ENCODE measurements at regions not wholly inside any gene's neighbourhood (a gene's known extent, or its start where the extent isn't known, plus 50 kb on each side); places are given as distances from the start of the nearest gene placed in this dataset.

DNA sequence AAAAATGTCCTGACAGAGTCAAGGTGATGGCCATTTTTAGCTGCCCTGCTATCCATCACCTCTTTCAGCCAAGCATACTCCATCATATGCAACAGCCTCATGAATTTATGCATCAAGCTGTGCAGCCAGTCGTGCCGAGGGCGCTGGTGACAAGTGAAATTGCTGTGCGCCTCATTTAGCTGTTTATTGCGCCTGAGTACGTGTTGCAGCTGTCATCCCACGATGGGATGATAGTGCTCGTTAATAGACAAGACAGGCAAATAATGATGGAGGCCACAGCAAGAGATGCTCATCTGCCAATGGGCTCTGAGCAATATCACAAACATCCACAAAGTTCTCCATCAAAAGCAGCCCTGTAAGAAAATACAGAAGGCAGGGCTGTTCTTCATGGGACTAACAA, 562.3 kb upstream of the POU3F2 start:
- Histone ChIP-seq H3K27me3 (ENCODE audit: insufficient read depth) (no peaks in the 10 kb centered on the region), H3K36me3 (replicated peaks in 1 of 2; ENCODE audit: control insufficient read depth in 1 of 2, insufficient read depth in 2 of 2, low read length in 1 of 2) (no peaks in the 10 kb centered on the region), H4K20me1 (ENCODE audit: insufficient read depth) (no peaks in the 10 kb centered on the region), H3K79me2 (ENCODE audit: insufficient read depth) (no peaks in the 10 kb centered on the region), H3K9me3 (no peaks in the 10 kb centered on the region), H3K9ac (no peak overlapping the region), H3K4me1 (ENCODE audit: control insufficient read depth in 1 of 2, insufficient read depth in 2 of 2, low read depth in 1 of 2, low read length in 1 of 2) (no peaks in the 10 kb centered on the region; a peak in 1 of 4 replicates), H3K4me3 (ENCODE audit: low read depth in 2 of 2, low read length in 1 of 2) (no peak overlapping the region), H3K9me2 (no peaks in the 10 kb centered on the region), H3F3A (replicated peaks; ENCODE audit: insufficient read depth) (no peaks in the 10 kb centered on the region), H3K27ac (ENCODE audit: low read depth in 2 of 2, low read length in 1 of 2) (no peak overlapping the region), H3K4me2 (no peak overlapping the region), H2AFZ (ENCODE audit: low read depth) (no peak overlapping the region)
- no peak for DNase-seq
- ChIA-PET CTCF (no interaction called here), POLR2A (no interaction called here)
- TF ChIP-seq, protein P1, sequence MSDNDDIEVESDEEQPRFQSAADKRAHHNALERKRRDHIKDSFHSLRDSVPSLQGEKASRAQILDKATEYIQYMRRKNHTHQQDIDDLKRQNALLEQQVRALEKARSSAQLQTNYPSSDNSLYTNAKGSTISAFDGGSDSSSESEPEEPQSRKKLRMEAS (IDR thresholded peaks at IDR 0.05; ENCODE audit: low read depth) = no peak
- no peak for TF ChIP-seq FOXJ3 (CRISPR knock-in tag; IDR thresholded peaks at IDR 0.05)
- TF ChIP-seq POLR2AphosphoS5 (IDR thresholded peaks at IDR 0.05; ENCODE audit: low read depth, low read length) = no peak
- no peak for TF ChIP-seq YY1 (IDR thresholded peaks at IDR 0.05; ENCODE audit: low read depth)
- TF ChIP-seq RXRA (IDR thresholded peaks at IDR 0.05; ENCODE audit: borderline replicate concordance, low read depth) = no peak
- TF ChIP-seq RFX5 (IDR thresholded peaks at IDR 0.05; ENCODE audit: low read length) = no peak
- TF ChIP-seq SIN3A (IDR thresholded peaks at IDR 0.05; ENCODE audit: borderline replicate concordance, low read depth, low read length) = no peak
- no peak for TF ChIP-seq GATA2 (CRISPR knock-in tag; IDR thresholded peaks at IDR 0.05)
- no peak for TF ChIP-seq NFIC (IDR thresholded peaks at IDR 0.05; ENCODE audit: borderline replicate concordance)
- no peak for TF ChIP-seq NRF1 (IDR thresholded peaks at IDR 0.05; ENCODE audit: low read depth, low read length)
- WGBS (ENCODE audit: low lambda C conversion rate) = 56% methylated on average over 8 of the region's 8 CpGs

DNA sequence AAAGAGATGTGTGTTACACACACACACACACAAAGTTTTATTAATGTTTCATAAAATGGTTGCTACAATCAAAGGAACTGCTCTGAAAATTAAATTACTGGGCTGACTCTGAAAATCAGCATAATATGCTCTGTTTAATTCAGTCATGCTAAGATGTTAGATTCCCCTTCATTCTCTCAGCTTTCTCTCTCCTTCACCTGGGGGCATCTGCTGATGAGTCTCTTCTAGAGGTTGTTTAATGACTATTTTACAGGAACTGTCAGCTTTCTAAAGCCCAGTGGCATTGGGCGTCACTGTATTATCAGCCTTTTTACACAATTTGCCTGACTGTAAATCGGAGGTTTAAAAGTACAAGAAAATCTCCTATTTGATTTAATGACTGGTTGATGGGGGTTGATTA, 559.7 kb upstream of the POU3F2 start:
- ChIA-PET POLR2A (no interaction called here), CTCF (no interaction called here)
- H3K9me3 ChIP-seq = no peaks in the 10 kb centered on the region
- peak; percentile 3 for DNase-seq
- H4K20me1 ChIP-seq (ENCODE audit: insufficient read depth) = no peaks in the 10 kb centered on the region
- no peaks in the 10 kb centered on the region for H3K27me3 ChIP-seq (ENCODE audit: insufficient read depth)
- 15% methylated on average over 2 of the region's 2 CpGs for WGBS (ENCODE audit: low lambda C conversion rate)
- no peak overlapping the region for H2AFZ ChIP-seq (ENCODE audit: low read depth)
- no peaks in the 10 kb centered on the region for H3F3A ChIP-seq (replicated peaks; ENCODE audit: insufficient read depth)
- no peaks in the 10 kb centered on the region for H3K79me2 ChIP-seq (ENCODE audit: insufficient read depth)
- no peak overlapping the region for H3K27ac ChIP-seq (ENCODE audit: low read depth in 2 of 2, low read length in 1 of 2)
- H3K4me3 ChIP-seq (ENCODE audit: low read depth in 2 of 2, low read length in 1 of 2) = no peak overlapping the region
- H3K9me2 ChIP-seq = no peaks in the 10 kb centered on the region
- H3K4me1 ChIP-seq (ENCODE audit: control insufficient read depth in 1 of 2, insufficient read depth in 2 of 2, low read depth in 1 of 2, low read length in 1 of 2) = no peaks in the 10 kb centered on the region; a peak in 1 of 4 replicates
- no peaks in the 10 kb centered on the region for H3K36me3 ChIP-seq (replicated peaks in 1 of 2; ENCODE audit: control insufficient read depth in 1 of 2, insufficient read depth in 2 of 2, low read length in 1 of 2)
- H3K9ac ChIP-seq = no peak overlapping the region
- TF ChIP-seq GATA2 (CRISPR knock-in tag; IDR thresholded peaks at IDR 0.05) = 0 out of 2 replicates have a peak, but pooled peaks have one; percentile 19
- no peak for TF ChIP-seq EP300 (IDR thresholded peaks at IDR 0.05; ENCODE audit: borderline replicate concordance in 1 of 2, low read depth in 1 of 2, low read length in 1 of 2)
- no peak overlapping the region for H3K4me2 ChIP-seq

DNA sequence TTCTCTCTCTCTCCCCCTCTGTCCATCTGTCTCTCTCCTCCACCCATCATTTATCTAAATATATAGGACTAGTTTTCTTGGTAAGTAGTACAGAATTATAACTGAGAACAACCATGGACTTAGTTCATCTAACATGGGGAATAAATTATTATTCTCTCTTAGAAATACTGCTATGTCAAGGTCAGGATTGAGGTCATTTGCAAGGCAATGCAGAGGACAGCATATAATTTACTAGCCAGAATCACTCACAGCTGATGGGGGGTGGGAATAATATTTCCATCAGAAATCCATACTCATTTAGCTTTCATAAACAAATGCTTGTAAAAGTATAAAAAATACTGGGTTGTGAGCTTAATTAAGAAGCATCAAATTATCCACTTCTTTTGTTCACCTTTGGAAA, 553.9 kb upstream of the POU3F2 start:
- ChIA-PET POLR2A (no interaction called here), CTCF (no interaction called here)
- Histone ChIP-seq H3K27ac (ENCODE audit: low read depth in 2 of 2, low read length in 1 of 2) (no peak overlapping the region), H3K9me3 (no peaks in the 10 kb centered on the region), H3K9me2 (no peaks in the 10 kb centered on the region), H4K20me1 (ENCODE audit: insufficient read depth) (no peaks in the 10 kb centered on the region), H3K4me3 (ENCODE audit: low read depth in 2 of 2, low read length in 1 of 2) (no peak overlapping the region), H3K4me2 (no peak overlapping the region), H3K27me3 (ENCODE audit: insufficient read depth) (no peaks in the 10 kb centered on the region), H3K36me3 (replicated peaks in 1 of 2; ENCODE audit: control insufficient read depth in 1 of 2, insufficient read depth in 2 of 2, low read length in 1 of 2) (no peaks in the 10 kb centered on the region), H3K9ac (no peak overlapping the region), H3K4me1 (ENCODE audit: control insufficient read depth in 1 of 2, insufficient read depth in 2 of 2, low read depth in 1 of 2, low read length in 1 of 2) (no peaks in the 10 kb centered on the region), H2AFZ (ENCODE audit: low read depth) (no peak overlapping the region), H3F3A (replicated peaks; ENCODE audit: insufficient read depth) (no peaks in the 10 kb centered on the region), H3K79me2 (ENCODE audit: insufficient read depth) (no peaks in the 10 kb centered on the region)
- no peak for DNase-seq
- TF ChIP-seq, protein P2, sequence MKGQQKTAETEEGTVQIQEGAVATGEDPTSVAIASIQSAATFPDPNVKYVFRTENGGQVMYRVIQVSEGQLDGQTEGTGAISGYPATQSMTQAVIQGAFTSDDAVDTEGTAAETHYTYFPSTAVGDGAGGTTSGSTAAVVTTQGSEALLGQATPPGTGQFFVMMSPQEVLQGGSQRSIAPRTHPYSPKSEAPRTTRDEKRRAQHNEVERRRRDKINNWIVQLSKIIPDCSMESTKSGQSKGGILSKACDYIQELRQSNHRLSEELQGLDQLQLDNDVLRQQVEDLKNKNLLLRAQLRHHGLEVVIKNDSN (IDR thresholded peaks at IDR 0.05; ENCODE audit: borderline replicate concordance, low read depth) = no peak
- TF ChIP-seq RFX5 (IDR thresholded peaks at IDR 0.05; ENCODE audit: low read length) = no peak
- no peak for TF ChIP-seq NRF1 (IDR thresholded peaks at IDR 0.05; ENCODE audit: low read depth, low read length)
- TF ChIP-seq CHD2 (IDR thresholded peaks at IDR 0.05; ENCODE audit: low read length, partially characterized antibody) = no peak
- TF ChIP-seq, protein P3, sequence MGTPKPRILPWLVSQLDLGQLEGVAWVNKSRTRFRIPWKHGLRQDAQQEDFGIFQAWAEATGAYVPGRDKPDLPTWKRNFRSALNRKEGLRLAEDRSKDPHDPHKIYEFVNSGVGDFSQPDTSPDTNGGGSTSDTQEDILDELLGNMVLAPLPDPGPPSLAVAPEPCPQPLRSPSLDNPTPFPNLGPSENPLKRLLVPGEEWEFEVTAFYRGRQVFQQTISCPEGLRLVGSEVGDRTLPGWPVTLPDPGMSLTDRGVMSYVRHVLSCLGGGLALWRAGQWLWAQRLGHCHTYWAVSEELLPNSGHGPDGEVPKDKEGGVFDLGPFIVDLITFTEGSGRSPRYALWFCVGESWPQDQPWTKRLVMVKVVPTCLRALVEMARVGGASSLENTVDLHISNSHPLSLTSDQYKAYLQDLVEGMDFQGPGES (IDR thresholded peaks at IDR 0.05; ENCODE audit: low read depth, low read length) = no peak
- TF ChIP-seq GABPA (IDR thresholded peaks at IDR 0.05; ENCODE audit: low read depth) = no peak
- TF ChIP-seq SIN3A (IDR thresholded peaks at IDR 0.05; ENCODE audit: borderline replicate concordance, low read depth, low read length) = no peak
- no peak for TF ChIP-seq EP300 (IDR thresholded peaks at IDR 0.05; ENCODE audit: borderline replicate concordance in 1 of 2, low read depth in 1 of 2, low read length in 1 of 2)
- TF ChIP-seq, protein P4, sequence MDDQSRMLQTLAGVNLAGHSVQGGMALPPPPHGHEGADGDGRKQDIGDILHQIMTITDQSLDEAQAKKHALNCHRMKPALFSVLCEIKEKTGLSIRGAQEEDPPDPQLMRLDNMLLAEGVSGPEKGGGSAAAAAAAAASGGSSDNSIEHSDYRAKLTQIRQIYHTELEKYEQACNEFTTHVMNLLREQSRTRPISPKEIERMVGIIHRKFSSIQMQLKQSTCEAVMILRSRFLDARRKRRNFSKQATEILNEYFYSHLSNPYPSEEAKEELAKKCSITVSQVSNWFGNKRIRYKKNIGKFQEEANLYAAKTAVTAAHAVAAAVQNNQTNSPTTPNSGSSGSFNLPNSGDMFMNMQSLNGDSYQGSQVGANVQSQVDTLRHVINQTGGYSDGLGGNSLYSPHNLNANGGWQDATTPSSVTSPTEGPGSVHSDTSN (IDR thresholded peaks at IDR 0.05) = no peak
- no peak for TF ChIP-seq YY1 (IDR thresholded peaks at IDR 0.05; ENCODE audit: low read depth)
- TF ChIP-seq MEF2A (IDR thresholded peaks at IDR 0.05; ENCODE audit: borderline replicate concordance, low read depth) = no peak
- TF ChIP-seq RCOR1 (IDR thresholded peaks at IDR 0.05; ENCODE audit: low read length) = no peak
- TF ChIP-seq FOXJ3 (CRISPR knock-in tag; IDR thresholded peaks at IDR 0.05) = no peak
- TF ChIP-seq RXRA (IDR thresholded peaks at IDR 0.05; ENCODE audit: borderline replicate concordance, low read depth) = no peak
- TF ChIP-seq, protein P1 (IDR thresholded peaks at IDR 0.05; ENCODE audit: low read depth) = no peak
- no peak for TF ChIP-seq FOXM1 (IDR thresholded peaks at IDR 0.05; ENCODE audit: low read depth)
- TF ChIP-seq TCF12 (IDR thresholded peaks at IDR 0.05) = no peak
